ENCODE measurements at regions not wholly inside any gene's neighbourhood (a gene's known extent, or its start where the extent isn't known, plus 50 kb on each side); places are given as distances from the start of the nearest gene placed in this dataset.

- no peak overlapping the region for H3K4me3 ChIP-seq (replicated peaks in 1 of 3; ENCODE audit: insufficient read depth in 1 of 3, low read depth in 1 of 3, low read length in 3 of 3)
- H3K27ac ChIP-seq (ENCODE audit: insufficient read depth, low read depth, low read length): peak overlapping the region; percentile 41
- H3K9ac ChIP-seq (replicated peaks; ENCODE audit: extremely low read depth, insufficient read depth, low read length): no peak overlapping the region
- dilution Hi-C loops (cut with MboI; ENCODE audit: extremely low pct_ligation_motif_present, low sequenced_read_pairs): no loop called here
- POLR2A ChIA-PET: interaction anchor here (0.7 kb wide), 1 partner anchor 149 kb away, joined by 4 read pairs; no protein-coding TSS in a partner anchor
- intact Hi-C loops (cut with micrococcal nuclease): no loop called here
- BruUV-seq (replicated peaks): no TSS peak
- H3K27me3 ChIP-seq (ENCODE audit: control insufficient read depth in 2 of 2, insufficient read depth in 2 of 2, low read length in 2 of 2): no peaks in the 10 kb centered on the region
- DNase-seq (ENCODE audit: low read depth, low spot score) (peak; percentile 82), FAIRE-seq (no peak)
- no peaks in the 10 kb centered on the region for H3K36me3 ChIP-seq (ENCODE audit: control insufficient read depth in 2 of 2, extremely low read depth in 1 of 2, insufficient read depth in 2 of 2, low read length in 2 of 2)
- peak overlapping the region; percentile 86 for H2AFZ ChIP-seq (ENCODE audit: low read depth, low read length)
- H3K4me1 ChIP-seq (ENCODE audit: control insufficient read depth, extremely low read depth, insufficient read depth, low read length): peaks cover 9% of the 10 kb centered on the region
- H3K4me2 ChIP-seq (ENCODE audit: insufficient read depth, low read length): peak overlapping the region; percentile 55
- CTCF ChIA-PET: interaction anchor here (0.8 to 8.3 kb wide), 11 partner anchors 10 to 340 kb away, joined by 3 to 437 read pairs (median 3); partner anchors contain the start of gene RASSF9
- no peaks in the 10 kb centered on the region for H3K9me1 ChIP-seq (replicated peaks; ENCODE audit: control insufficient read depth, extremely low read depth, insufficient read depth, low read length)
- TF ChIP-seq FOS (IDR thresholded peaks at IDR 0.05; ENCODE audit: borderline replicate concordance, insufficient read depth, low read length) (peak; percentile 52), POLR2AphosphoS5 (IDR thresholded peaks at IDR 0.05; ENCODE audit: insufficient read depth, low read depth, low read length) (no peak)
- H3K79me2 ChIP-seq (ENCODE audit: control insufficient read depth, insufficient read depth, low read length): no peaks in the 10 kb centered on the region
- H3K9me3 ChIP-seq (replicated peaks; ENCODE audit: control insufficient read depth, insufficient read depth, low read length): no peaks in the 10 kb centered on the region
- no peaks in the 10 kb centered on the region for H4K20me1 ChIP-seq (replicated peaks; ENCODE audit: control insufficient read depth, extremely low read depth, insufficient read depth, low read length)
These were observed 255.5 kb downstream of the RASSF9 start for GRCh38 chr12:85580562-85581168.

GRCh38 chr12:85587158-85587557, 249.1 kb downstream of the RASSF9 start:
- Histone ChIP-seq H3K36me3 (ENCODE audit: control insufficient read depth in 2 of 2, extremely low read depth in 1 of 2, insufficient read depth in 2 of 2, low read length in 2 of 2) (no peaks in the 10 kb centered on the region), H3K9me3 (replicated peaks; ENCODE audit: control insufficient read depth, insufficient read depth, low read length) (no peaks in the 10 kb centered on the region), H3K9ac (replicated peaks; ENCODE audit: extremely low read depth, insufficient read depth, low read length) (no peak overlapping the region), H3K4me1 (ENCODE audit: control insufficient read depth, extremely low read depth, insufficient read depth, low read length) (no peaks in the 10 kb centered on the region), H4K20me1 (replicated peaks; ENCODE audit: control insufficient read depth, extremely low read depth, insufficient read depth, low read length) (no peaks in the 10 kb centered on the region), H3K4me2 (ENCODE audit: insufficient read depth, low read length) (no peak overlapping the region), H2AFZ (ENCODE audit: low read depth, low read length) (no peak overlapping the region), H3K79me2 (ENCODE audit: control insufficient read depth, insufficient read depth, low read length) (no peaks in the 10 kb centered on the region), H3K4me3 (replicated peaks in 1 of 3; ENCODE audit: insufficient read depth in 1 of 3, low read depth in 1 of 3, low read length in 3 of 3) (no peak overlapping the region), H3K27ac (ENCODE audit: insufficient read depth, low read depth, low read length) (no peak overlapping the region), H3K9me1 (replicated peaks; ENCODE audit: control insufficient read depth, extremely low read depth, insufficient read depth, low read length) (no peaks in the 10 kb centered on the region), H3K27me3 (ENCODE audit: control insufficient read depth in 2 of 2, insufficient read depth in 2 of 2, low read length in 2 of 2) (no peaks in the 10 kb centered on the region)
- CTCF ChIA-PET: interaction anchor here (0.9 to 1.4 kb wide), 2 partner anchors 11 to 18 kb away, joined by 3 read pairs; no protein-coding TSS in a partner anchor
- BruUV-seq (replicated peaks): no TSS peak
- dilution Hi-C loops (cut with MboI; ENCODE audit: extremely low pct_ligation_motif_present, low sequenced_read_pairs): no loop called here
- intact Hi-C loops (cut with micrococcal nuclease): no loop called here
- TF ChIP-seq MYC (IDR thresholded peaks at IDR 0.05; ENCODE audit: low read depth, low read length): no peak
- no peak for TF ChIP-seq POLR2A (IDR thresholded peaks at IDR 0.05; ENCODE audit: low read depth, low read length)
- no peak for TF ChIP-seq CTCF (IDR thresholded peaks at IDR 0.05; ENCODE audit: extremely low read depth in 1 of 2, insufficient read depth in 1 of 2, low read depth in 1 of 2, low read length in 2 of 2)
- no peak for TF ChIP-seq FOS (IDR thresholded peaks at IDR 0.05; ENCODE audit: borderline replicate concordance, insufficient read depth, low read length)
- no peak for TF ChIP-seq POLR2AphosphoS5 (IDR thresholded peaks at IDR 0.05; ENCODE audit: insufficient read depth, low read depth, low read length)
- no peak for TF ChIP-seq MAX (IDR thresholded peaks at IDR 0.05; ENCODE audit: insufficient read depth, insufficient read length)
- TF ChIP-seq JUN (IDR thresholded peaks at IDR 0.05; ENCODE audit: borderline replicate concordance, insufficient read depth, insufficient read length, low read depth): no peak
- no peak for TF ChIP-seq GATA2 (IDR thresholded peaks at IDR 0.05; ENCODE audit: insufficient read depth, insufficient read length, low read depth, low read length)
- TF ChIP-seq EZH2 (IDR thresholded peaks at IDR 0.05; ENCODE audit: borderline replicate concordance, low read depth, low read length, severe bottlenecking): no peak
- DNase-seq (ENCODE audit: low read depth, low spot score) (no peak), FAIRE-seq (no peak)
- POLR2A ChIA-PET: no interaction called here
